Naive thymus-derived CD4-positive, alpha-beta T cell (primary cell): ENCODE measurements at regions not wholly inside any gene's neighbourhood (a gene's known extent, or its start where the extent isn't known, plus 50 kb on each side); places are given as distances from the start of the nearest gene placed in this dataset.

ENCODE experiments used
- ATAC-seq: fragments of 150-1000 bp; cut with Tn5 transposase; 2 replicates; pipeline ENCODE4 v1.10.0; 2021; ENCODE audit warnings: mild to moderate bottlenecking, moderate library complexity
- CTCF ChIA-PET: fragments of 350-600 bp; sonication (Branson Sonifier 250); formaldehyde crosslinking; loops from one replicate; lab custom pipeline; 2021; ENCODE audit warnings: antibody characterized with exemption; lab: Charles Lee
- POLR2A ChIA-PET: fragments of 350-600 bp; sonication (Branson Sonifier 250); formaldehyde crosslinking; loops from one replicate; lab custom pipeline; 2021; ENCODE audit warnings: antibody characterized with exemption, inconsistent platforms; lab: Charles Lee
- DNase-seq, 9 donors: peaks; one replicate each; pipeline versions ENCODE4 v3.0.0 to v3.0.0-alpha.2; 2020 to 2022; ENCODE audit warnings: mixed read lengths in 1 of 9
- H3K27ac ChIP-seq: one replicate; pipeline ENCODE4 v1.7.0; 2013; ENCODE audit warnings: mild to moderate bottlenecking, low read depth, low read length, moderate library complexity
- H3K27me3 ChIP-seq, 2 donors: one replicate each; pipeline ENCODE4 v1.7.0; 2013; ENCODE audit warnings: low read length in 2 of 2, mild to moderate bottlenecking in 2 of 2, moderate library complexity in 2 of 2; ENCODE audit not compliant: control insufficient read depth in 2 of 2, insufficient read depth in 2 of 2
- H3K36me3 ChIP-seq, 3 experiments: 1 replicate in 2 of 3; 2 replicates in 1 of 3; pipeline ENCODE4 v1.7.0; 2013; ENCODE audit warnings: low read length in 3 of 3, mild to moderate bottlenecking in 3 of 3, moderate library complexity in 1 of 3; ENCODE audit not compliant: insufficient read depth in 3 of 3, control insufficient read depth in 2 of 3
- H3K4me1 ChIP-seq, 2 donors: one replicate each; pipeline ENCODE4 v1.7.0; 2013; ENCODE audit warnings: low read length in 2 of 2, mild to moderate bottlenecking in 2 of 2, moderate library complexity in 1 of 2; ENCODE audit not compliant: control insufficient read depth in 2 of 2, insufficient read depth in 2 of 2
- H3K4me3 ChIP-seq: 2 replicates; pipeline ENCODE4 v1.7.0; 2013; ENCODE audit warnings: mild to moderate bottlenecking, low read length
- H3K9me3 ChIP-seq, 3 experiments: 1 replicate in 2 of 3; 2 replicates in 1 of 3; pipeline ENCODE4 v1.7.0; 2013; ENCODE audit warnings: low read length in 3 of 3; ENCODE audit not compliant: control insufficient read depth in 2 of 3
- H3K27ac Mint-ChIP-seq, 9 donors: one replicate each; pipeline ENCODE4 v1.8.0; 2020 to 2022; ENCODE audit warnings: mixed read lengths in 9 of 9, mild to moderate bottlenecking in 8 of 9, moderate library complexity in 5 of 9, inconsistent platforms in 2 of 9
- H3K27me3 Mint-ChIP-seq, 5 donors: one replicate each; pipeline ENCODE4 v1.8.0; 2021 to 2022; ENCODE audit warnings: mixed read lengths in 5 of 5, mild to moderate bottlenecking in 1 of 5
- H3K36me3 Mint-ChIP-seq, 5 donors: one replicate each; pipeline ENCODE4 v1.8.0; 2020 to 2022; ENCODE audit warnings: mixed read lengths in 5 of 5, mild to moderate bottlenecking in 3 of 5, inconsistent platforms in 1 of 5
- H3K4me1 Mint-ChIP-seq, 7 donors: one replicate each; pipeline ENCODE4 v1.8.0; 2020 to 2022; ENCODE audit warnings: mixed read lengths in 7 of 7, mild to moderate bottlenecking in 3 of 7, inconsistent platforms in 1 of 7
- H3K4me3 Mint-ChIP-seq, 10 donors: one replicate each; pipeline ENCODE4 v1.8.0; 2020 to 2022; ENCODE audit warnings: mild to moderate bottlenecking in 10 of 10, mixed read lengths in 10 of 10, moderate library complexity in 6 of 10, inconsistent platforms in 2 of 10
- H3K9me3 Mint-ChIP-seq, 11 donors: one replicate each; pipeline ENCODE4 v1.8.0; 2020 to 2022; ENCODE audit warnings: mixed read lengths in 11 of 11, mild to moderate bottlenecking in 4 of 11, inconsistent platforms in 1 of 11, moderate library complexity in 1 of 11
- intact Hi-C, 2 donors: fragments of 100-400 bp; cut with micrococcal nuclease; formaldehyde crosslinking; loops; one replicate each; pipeline ENCODE4 v1.15.1; 2023

DNA sequence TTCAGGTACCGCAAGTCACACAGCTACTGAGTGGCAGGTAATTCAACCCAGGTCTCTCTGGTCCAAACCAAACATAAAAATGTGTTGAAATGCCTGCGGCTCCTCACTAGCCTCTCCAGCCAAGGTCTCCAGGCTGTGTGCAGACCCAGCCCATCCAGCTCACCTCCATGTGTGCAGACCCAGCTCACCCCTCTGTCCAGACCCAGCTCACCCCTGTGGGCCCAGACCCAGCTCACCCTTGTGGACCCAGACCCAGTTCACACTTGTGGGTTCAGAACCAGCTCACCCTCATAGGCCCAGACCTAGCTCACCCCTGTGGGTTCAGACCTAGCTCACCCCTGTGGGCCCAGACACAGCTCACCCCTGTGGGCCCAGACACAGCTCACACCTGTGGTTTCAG is 188.0 kb upstream of the ADCY2 start:
- Histone ChIP-seq H3K36me3 (no peaks in the 10 kb centered on the region), H3K27ac (no peak overlapping the region), H3K4me3 (no peak overlapping the region), H3K9me3 (no peaks in the 10 kb centered on the region), H3K27me3 (no peaks in the 10 kb centered on the region), H3K4me1 (no peaks in the 10 kb centered on the region)
- intact Hi-C loops, result no loop called here
- no peak overlapping the region for H3K4me3 Mint-ChIP-seq
- H3K36me3 Mint-ChIP-seq, result no peaks in the 10 kb centered on the region
- no peak overlapping the region for H3K27ac Mint-ChIP-seq
- no peak for DNase-seq
- no peak for ATAC-seq
- POLR2A ChIA-PET, result no interaction called here
- peaks cover 0 to 8% (median 0%) of the 10 kb centered on the region in 5 donors for H3K27me3 Mint-ChIP-seq
- H3K9me3 Mint-ChIP-seq, result peaks cover 0 to 20% (median 9%) of the 10 kb centered on the region in 11 donors
- CTCF ChIA-PET, result no interaction called here
- H3K4me1 Mint-ChIP-seq, result no peaks in the 10 kb centered on the region

DNA sequence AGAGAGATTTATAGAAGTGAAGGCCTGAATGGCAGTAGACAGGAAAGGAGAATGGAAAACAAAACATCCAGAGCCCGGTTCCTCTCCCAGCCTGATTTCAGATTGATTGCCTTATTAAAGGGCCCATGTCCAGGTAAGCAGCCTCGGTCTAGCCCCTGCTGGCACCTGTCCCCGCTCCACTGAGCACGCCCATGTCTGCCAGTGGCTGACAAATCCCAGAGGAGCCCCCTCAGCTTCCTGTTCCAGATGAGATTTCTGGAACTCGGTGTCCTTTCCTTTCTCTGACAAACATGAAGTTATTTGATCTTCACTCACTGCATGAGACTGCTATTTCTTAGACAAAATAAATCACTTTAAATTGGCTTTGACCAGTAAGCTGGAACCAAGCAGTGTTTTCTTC is 187.0 kb upstream of the ADCY2 start:
- ChIA-PET CTCF (no interaction called here), POLR2A (no interaction called here)
- H3K27me3 ChIP-seq, result no peaks in the 10 kb centered on the region
- H3K36me3 ChIP-seq, result no peaks in the 10 kb centered on the region
- DNase-seq (no peak), ATAC-seq (no peak)
- Mint-ChIP-seq H3K4me3 (no peak overlapping the region), H3K27ac (no peak overlapping the region), H3K9me3 (peaks cover 0 to 13% (median 8%) of the 10 kb centered on the region in 11 donors), H3K4me1 (no peaks in the 10 kb centered on the region), H3K27me3 (peaks cover 0 to 8% (median 0%) of the 10 kb centered on the region in 5 donors), H3K36me3 (no peaks in the 10 kb centered on the region)
- no peaks in the 10 kb centered on the region for H3K9me3 ChIP-seq
- no peak overlapping the region for H3K27ac ChIP-seq
- intact Hi-C loops, result no loop called here
- H3K4me3 ChIP-seq, result no peak overlapping the region
- no peaks in the 10 kb centered on the region for H3K4me1 ChIP-seq

DNA sequence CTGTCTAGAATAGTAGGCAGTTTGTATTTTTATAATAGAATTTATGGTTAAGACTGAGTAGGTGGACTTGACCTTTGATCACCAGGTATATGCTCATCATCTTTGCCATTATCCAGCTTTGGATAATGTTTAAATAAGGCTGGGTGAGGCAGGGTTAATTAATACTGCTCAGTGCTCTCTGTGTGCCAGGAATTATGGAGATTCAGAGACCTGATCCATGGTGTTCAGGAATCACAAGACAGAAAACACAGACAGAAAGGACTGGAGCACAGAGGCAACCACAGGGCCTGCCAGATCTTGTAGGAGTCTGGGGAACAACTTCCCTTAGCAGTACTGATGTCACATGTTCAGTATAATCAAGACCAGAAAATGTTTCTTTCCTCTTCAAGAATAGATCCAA is 186.3 kb upstream of the ADCY2 start:
- Histone ChIP-seq H3K36me3 (no peaks in the 10 kb centered on the region), H3K4me3 (no peak overlapping the region), H3K27ac (no peak overlapping the region), H3K27me3 (no peaks in the 10 kb centered on the region), H3K4me1 (no peaks in the 10 kb centered on the region), H3K9me3 (no peaks in the 10 kb centered on the region)
- DNase-seq, result no peak
- Mint-ChIP-seq H3K27me3 (peaks cover 0 to 8% (median 0%) of the 10 kb centered on the region in 5 donors), H3K4me1 (no peaks in the 10 kb centered on the region), H3K9me3 (peaks cover 0 to 12% (median 8%) of the 10 kb centered on the region in 11 donors), H3K36me3 (no peaks in the 10 kb centered on the region), H3K4me3 (no peak overlapping the region), H3K27ac (no peak overlapping the region)
- ChIA-PET CTCF (no interaction called here), POLR2A (no interaction called here)
- no peak for ATAC-seq
- intact Hi-C loops, result no loop called here

DNA sequence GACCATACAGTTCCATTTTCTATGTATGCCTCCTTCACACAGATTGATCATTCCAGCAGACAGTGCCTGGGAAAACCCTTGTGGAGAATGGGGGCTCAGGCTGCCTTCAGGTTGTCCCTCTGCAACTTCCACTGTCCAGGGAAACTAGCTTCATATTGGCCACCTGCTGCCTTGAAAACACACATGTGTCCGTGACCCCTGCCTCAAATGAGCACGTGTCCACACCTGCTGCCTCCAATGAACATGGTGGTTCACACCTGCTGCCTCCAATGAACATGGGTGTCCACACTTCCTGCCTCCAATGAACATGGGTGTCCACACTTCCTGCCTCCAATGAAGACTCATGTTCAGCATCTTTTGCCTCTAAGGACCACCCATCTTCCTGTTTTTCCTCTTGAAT is 185.4 kb upstream of the ADCY2 start:
- ChIA-PET POLR2A (no interaction called here), CTCF (no interaction called here)
- intact Hi-C loops, result no loop called here
- Mint-ChIP-seq H3K27me3 (peaks cover 0 to 8% (median 0%) of the 10 kb centered on the region in 5 donors), H3K4me1 (no peaks in the 10 kb centered on the region), H3K9me3 (peaks cover 0 to 9% (median 7%) of the 10 kb centered on the region in 11 donors), H3K36me3 (no peaks in the 10 kb centered on the region), H3K27ac (no peak overlapping the region), H3K4me3 (no peak overlapping the region)
- H3K36me3 ChIP-seq, result no peaks in the 10 kb centered on the region
- H3K4me1 ChIP-seq, result no peaks in the 10 kb centered on the region
- no peaks in the 10 kb centered on the region for H3K27me3 ChIP-seq
- DNase-seq (no peak), ATAC-seq (no peak)
- no peaks in the 10 kb centered on the region for H3K9me3 ChIP-seq
- H3K4me3 ChIP-seq, result no peak overlapping the region
- H3K27ac ChIP-seq, result no peak overlapping the region

DNA sequence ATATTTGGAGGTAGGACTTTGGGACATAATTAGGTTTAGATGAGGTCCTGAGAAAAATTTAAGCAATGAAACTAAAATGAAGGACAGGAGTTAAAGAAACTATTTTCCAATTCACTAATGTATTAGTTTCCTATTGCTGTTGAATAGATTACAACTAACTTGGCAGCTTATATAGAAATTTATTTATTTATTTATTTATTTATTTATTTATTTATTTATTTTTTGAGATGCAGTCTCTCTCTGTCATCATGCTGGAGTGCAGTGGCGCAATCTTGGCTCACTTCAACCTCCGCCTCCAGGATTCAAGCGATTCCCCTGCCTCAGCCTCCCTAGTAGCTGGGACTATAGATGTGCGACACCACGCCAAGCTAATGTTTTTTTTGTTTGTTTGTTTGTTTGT is 182.4 kb upstream of the ADCY2 start:
- no peak for DNase-seq
- Histone ChIP-seq H3K27ac (no peak overlapping the region), H3K4me1 (no peaks in the 10 kb centered on the region), H3K4me3 (no peak overlapping the region), H3K27me3 (no peaks in the 10 kb centered on the region), H3K9me3 (no peaks in the 10 kb centered on the region), H3K36me3 (no peaks in the 10 kb centered on the region)
- H3K27me3 Mint-ChIP-seq, result peaks cover 0 to 4% (median 0%) of the 10 kb centered on the region in 5 donors
- CTCF ChIA-PET, result no interaction called here
- no peak for ATAC-seq
- intact Hi-C loops, result no loop called here
- H3K9me3 Mint-ChIP-seq, result peaks cover 0 to 8% (median 2%) of the 10 kb centered on the region in 11 donors
- no peak overlapping the region for H3K27ac Mint-ChIP-seq
- no peak overlapping the region for H3K4me3 Mint-ChIP-seq
- POLR2A ChIA-PET, result no interaction called here
- H3K4me1 Mint-ChIP-seq, result no peaks in the 10 kb centered on the region
- H3K36me3 Mint-ChIP-seq, result no peaks in the 10 kb centered on the region

DNA sequence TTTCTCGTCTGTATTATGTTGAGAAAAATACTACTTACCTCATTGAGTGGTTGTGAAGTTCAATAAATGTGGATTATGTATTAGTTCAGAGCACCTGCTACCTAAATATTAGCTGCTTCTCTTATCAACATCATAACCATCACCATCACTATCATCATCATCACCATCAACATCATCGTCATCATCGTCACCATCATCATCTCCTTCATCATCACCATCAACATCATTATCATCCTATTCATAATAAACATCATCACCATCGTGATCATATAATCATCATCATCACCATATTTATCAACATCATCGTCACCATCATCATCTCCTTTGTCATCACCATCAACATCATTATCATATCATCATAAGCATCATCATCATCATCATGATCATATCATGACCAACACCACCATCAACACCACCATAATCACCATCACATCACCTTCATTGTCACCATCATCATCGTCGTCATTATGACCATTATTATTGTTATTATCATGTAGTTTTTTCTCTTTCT is 181.0 kb upstream of the ADCY2 start:
- no peak overlapping the region for H3K27ac Mint-ChIP-seq
- no peaks in the 10 kb centered on the region for H3K36me3 Mint-ChIP-seq

DNA sequence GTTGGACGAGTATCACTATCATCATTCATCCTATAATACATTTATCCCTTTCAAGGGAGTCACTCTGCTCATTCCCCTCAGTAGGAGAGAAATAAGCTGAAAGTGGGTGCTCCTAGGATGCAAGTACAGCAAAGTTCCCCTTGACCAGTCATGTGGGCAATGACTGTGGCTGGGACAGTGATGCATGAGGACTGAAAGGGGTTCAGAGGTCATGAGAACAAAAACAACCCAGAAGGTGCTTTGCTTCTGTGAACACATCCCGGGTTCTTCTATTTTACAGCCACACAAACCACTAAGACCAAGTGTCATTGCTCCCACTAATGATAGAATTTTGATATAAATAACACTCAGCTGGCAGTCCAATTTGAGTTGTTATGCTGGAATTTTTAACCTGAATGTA is 177.8 kb upstream of the ADCY2 start:
- POLR2A ChIA-PET, result no interaction called here
- Mint-ChIP-seq H3K36me3 (no peaks in the 10 kb centered on the region), H3K4me1 (no peaks in the 10 kb centered on the region), H3K27me3 (no peaks in the 10 kb centered on the region), H3K9me3 (peaks cover 0 to 3% (median 0%) of the 10 kb centered on the region in 11 donors), H3K4me3 (no peak overlapping the region), H3K27ac (no peak overlapping the region)
- no peaks in the 10 kb centered on the region for H3K36me3 ChIP-seq
- intact Hi-C loops, result no loop called here
- no peaks in the 10 kb centered on the region for H3K27me3 ChIP-seq
- CTCF ChIA-PET, result no interaction called here
- DNase-seq (no peak), ATAC-seq (no peak)
- H3K4me3 ChIP-seq, result no peak overlapping the region
- H3K27ac ChIP-seq, result no peak overlapping the region
- no peaks in the 10 kb centered on the region for H3K9me3 ChIP-seq
- H3K4me1 ChIP-seq, result no peaks in the 10 kb centered on the region

More for the DNA sequence above, 181.0 kb upstream of the ADCY2 start:
- DNase-seq (no peak), ATAC-seq (no peak)
- POLR2A ChIA-PET, result no interaction called here
- Mint-ChIP-seq H3K4me3 (no peak overlapping the region), H3K4me1 (no peaks in the 10 kb centered on the region), H3K27me3 (peaks cover 0 to 4% (median 0%) of the 10 kb centered on the region in 5 donors), H3K9me3 (peaks cover 0 to 8% (median 2%) of the 10 kb centered on the region in 11 donors)
- no peaks in the 10 kb centered on the region for H3K9me3 ChIP-seq
- H3K27ac ChIP-seq, result no peak overlapping the region
- H3K36me3 ChIP-seq, result no peaks in the 10 kb centered on the region
- H3K4me3 ChIP-seq, result no peak overlapping the region
- H3K4me1 ChIP-seq, result no peaks in the 10 kb centered on the region
- intact Hi-C loops, result no loop called here
- no peaks in the 10 kb centered on the region for H3K27me3 ChIP-seq
- CTCF ChIA-PET, result no interaction called here
